ENCODE measurements at regions not wholly inside any gene's neighbourhood (a gene's known extent, or its start where the extent isn't known, plus 50 kb on each side); places are given as distances from the start of the nearest gene placed in this dataset.

DNA sequence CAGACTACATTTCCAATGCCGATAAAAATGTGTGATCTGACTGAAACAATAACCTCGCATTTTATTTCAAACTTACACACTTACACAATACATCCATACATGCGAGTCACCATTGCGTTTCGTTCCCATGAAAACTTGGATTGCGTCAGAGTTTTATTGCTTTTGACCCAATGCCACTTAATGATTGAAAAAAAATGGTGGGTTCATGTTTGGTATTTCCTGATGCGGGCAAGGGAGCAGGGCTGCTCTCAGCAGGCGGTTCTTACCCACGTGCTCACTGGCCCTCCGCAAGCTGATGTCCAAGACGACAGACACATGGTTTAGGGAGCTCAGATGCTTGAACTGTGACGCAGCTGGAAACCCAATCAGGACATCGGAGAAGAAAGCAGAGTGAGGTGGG is 281.0 kb upstream of the SULF2 start:
- no peak for TF ChIP-seq POLR2A (IDR thresholded peaks at IDR 0.05)
- TF ChIP-seq, protein P1, sequence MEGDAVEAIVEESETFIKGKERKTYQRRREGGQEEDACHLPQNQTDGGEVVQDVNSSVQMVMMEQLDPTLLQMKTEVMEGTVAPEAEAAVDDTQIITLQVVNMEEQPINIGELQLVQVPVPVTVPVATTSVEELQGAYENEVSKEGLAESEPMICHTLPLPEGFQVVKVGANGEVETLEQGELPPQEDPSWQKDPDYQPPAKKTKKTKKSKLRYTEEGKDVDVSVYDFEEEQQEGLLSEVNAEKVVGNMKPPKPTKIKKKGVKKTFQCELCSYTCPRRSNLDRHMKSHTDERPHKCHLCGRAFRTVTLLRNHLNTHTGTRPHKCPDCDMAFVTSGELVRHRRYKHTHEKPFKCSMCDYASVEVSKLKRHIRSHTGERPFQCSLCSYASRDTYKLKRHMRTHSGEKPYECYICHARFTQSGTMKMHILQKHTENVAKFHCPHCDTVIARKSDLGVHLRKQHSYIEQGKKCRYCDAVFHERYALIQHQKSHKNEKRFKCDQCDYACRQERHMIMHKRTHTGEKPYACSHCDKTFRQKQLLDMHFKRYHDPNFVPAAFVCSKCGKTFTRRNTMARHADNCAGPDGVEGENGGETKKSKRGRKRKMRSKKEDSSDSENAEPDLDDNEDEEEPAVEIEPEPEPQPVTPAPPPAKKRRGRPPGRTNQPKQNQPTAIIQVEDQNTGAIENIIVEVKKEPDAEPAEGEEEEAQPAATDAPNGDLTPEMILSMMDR (IDR thresholded peaks at IDR 0.05): no peak
- 89 to 92% (median 90%) methylated on average over 13 of the region's 13 CpGs for WGBS, 4 donors
- DNase-seq: no peak
- Histone ChIP-seq H3K27ac (no peak overlapping the region), H3K36me3 (no peaks in the 10 kb centered on the region), H3K9me3 (no peaks in the 10 kb centered on the region), H3K27me3 (peaks cover 0 to 3% (median 0%) of the 10 kb centered on the region in 9 donors), H3K4me1 (no peaks in the 10 kb centered on the region), H3K4me3 (no peak overlapping the region)
- intact Hi-C loops (cut with DNase I): no loop called here
- ATAC-seq: no peak

DNA sequence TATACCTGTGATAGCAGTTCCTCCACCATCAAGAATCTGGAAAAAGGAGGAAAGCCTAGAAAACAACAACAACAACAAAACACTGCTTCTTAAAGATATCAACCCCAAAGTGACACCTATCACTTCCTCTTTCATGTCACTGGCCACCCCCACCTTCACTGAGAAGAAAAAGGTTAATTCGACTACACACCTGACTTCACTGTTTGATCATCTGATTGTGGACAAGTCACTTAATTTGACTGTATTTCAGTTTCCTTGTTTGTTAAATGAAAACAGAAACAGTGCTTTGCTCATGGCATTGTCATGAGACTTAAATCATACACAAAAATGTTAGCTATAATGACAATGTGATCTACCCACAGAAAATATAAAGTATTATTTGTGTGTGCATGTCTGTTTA is 280.6 kb upstream of the SULF2 start:
- no peak for ATAC-seq
- WGBS, 4 donors: 78 to 86% (median 80%) methylated on average over 1 of the region's 1 CpG
- H3K9me3 ChIP-seq: no peaks in the 10 kb centered on the region

DNA sequence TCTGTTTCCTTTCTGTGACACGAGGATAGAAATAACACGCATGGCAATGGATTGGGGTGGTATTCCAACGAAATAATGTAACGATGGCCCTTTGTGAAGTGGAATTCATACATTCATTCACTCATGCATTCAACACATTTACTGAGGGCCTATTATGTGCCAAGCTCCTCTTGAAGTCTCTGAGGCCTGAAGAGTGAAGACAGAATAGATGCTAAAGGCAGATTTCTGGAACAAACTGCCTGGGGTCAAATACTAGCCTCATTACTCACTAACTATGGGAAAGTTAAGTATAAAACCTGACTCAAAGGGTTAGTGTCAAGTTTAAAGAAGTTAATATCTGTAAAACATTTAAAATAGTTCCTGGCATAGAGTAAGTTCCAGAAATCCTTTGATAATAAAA is 279.6 kb upstream of the SULF2 start:
- ATAC-seq (no peak), DNase-seq (no peak)
- WGBS, 4 donors: 81 to 89% (median 84%) methylated on average over 4 of the region's 4 CpGs
- TF ChIP-seq, protein P1 (IDR thresholded peaks at IDR 0.05): no peak
- TF ChIP-seq POLR2A (IDR thresholded peaks at IDR 0.05): no peak
- no peaks in the 10 kb centered on the region for H3K9me3 ChIP-seq
- H3K4me3 ChIP-seq: no peak overlapping the region
- intact Hi-C loops (cut with DNase I): no loop called here
- H3K27ac ChIP-seq: no peak overlapping the region
- H3K27me3 ChIP-seq: peaks cover 0 to 3% (median 0%) of the 10 kb centered on the region in 9 donors
- no peaks in the 10 kb centered on the region for H3K4me1 ChIP-seq
- no peaks in the 10 kb centered on the region for H3K36me3 ChIP-seq

More for the DNA sequence above, 280.6 kb upstream of the SULF2 start:
- no peak for DNase-seq
- H3K36me3 ChIP-seq: no peaks in the 10 kb centered on the region
- H3K27me3 ChIP-seq: peaks cover 0 to 3% (median 0%) of the 10 kb centered on the region in 9 donors
- H3K4me3 ChIP-seq: no peak overlapping the region
- H3K27ac ChIP-seq: no peak overlapping the region
- TF ChIP-seq, protein P1 (IDR thresholded peaks at IDR 0.05): no peak
- TF ChIP-seq POLR2A (IDR thresholded peaks at IDR 0.05): no peak
- intact Hi-C loops (cut with DNase I): no loop called here
- H3K4me1 ChIP-seq: no peaks in the 10 kb centered on the region

DNA sequence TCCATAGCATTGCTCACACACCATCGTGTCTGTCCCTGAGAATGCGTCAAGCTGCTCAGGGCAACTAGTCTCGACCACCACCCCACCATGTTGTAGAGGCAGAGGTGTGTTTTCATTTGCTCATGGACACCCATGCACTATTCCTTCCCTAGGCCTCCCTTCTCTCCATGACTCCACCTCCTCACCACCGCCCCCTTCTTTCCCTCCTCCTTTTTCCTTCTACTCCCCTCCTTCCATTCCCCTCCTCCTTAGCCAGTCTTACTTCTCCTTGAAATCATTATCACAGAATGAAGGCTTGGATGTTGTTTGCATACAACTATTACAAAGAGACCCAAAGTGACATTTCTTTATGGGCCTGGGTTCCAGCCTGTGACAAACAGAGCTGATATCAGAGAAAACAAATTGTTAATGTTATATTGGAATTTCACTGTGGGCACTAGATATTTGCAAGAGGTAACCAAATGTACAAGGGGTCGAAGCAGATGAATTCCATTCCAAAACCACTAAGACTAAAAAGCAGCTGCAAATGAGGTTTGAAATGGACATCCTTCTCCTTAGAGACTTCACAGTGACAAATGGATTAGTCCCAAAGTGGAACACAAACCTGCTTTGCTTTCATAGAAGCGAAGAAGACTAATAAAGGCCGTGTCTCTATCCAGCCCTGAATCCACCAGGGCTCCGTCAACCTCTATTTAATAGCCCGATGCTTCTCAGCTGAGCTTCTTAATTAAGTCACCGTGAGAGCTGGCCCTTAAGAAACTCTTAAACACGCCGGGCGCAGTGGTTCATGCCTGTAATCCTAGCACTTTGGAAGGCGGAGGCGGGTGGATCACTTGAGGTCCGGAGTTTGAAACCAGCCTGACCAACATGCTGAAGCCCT is 275.8 kb upstream of the SULF2 start:
- H3K9me3 ChIP-seq: peaks cover 0 to 15% (median 0%) of the 10 kb centered on the region in 12 donors
- 93 to 96% (median 95%) methylated on average over 16 of the region's 16 CpGs for WGBS, 4 donors
- H3K4me1 ChIP-seq: no peaks in the 10 kb centered on the region
- no peaks in the 10 kb centered on the region for H3K36me3 ChIP-seq
- no peak overlapping the region for H3K27ac ChIP-seq
- TF ChIP-seq, protein P1 (IDR thresholded peaks at IDR 0.05): no peak
- no peak for TF ChIP-seq POLR2A (IDR thresholded peaks at IDR 0.05)
- no peak overlapping the region for H3K4me3 ChIP-seq
- intact Hi-C loops (cut with DNase I): no loop called here
- ATAC-seq (no peak), DNase-seq (no peak)
- H3K27me3 ChIP-seq: peaks cover 0 to 11% (median 0%) of the 10 kb centered on the region in 9 donors
